ENCODE measurements at regions not wholly inside any gene's neighbourhood (a gene's known extent, or its start where the extent isn't known, plus 50 kb on each side); places are given as distances from the start of the nearest gene placed in this dataset.

- Histone ChIP-seq H3K4me1 (ENCODE audit: control insufficient read depth, insufficient read depth, low read length) (no peaks in the 10 kb centered on the region), H3K4me3 (ENCODE audit: low read depth, low read length) (no peak overlapping the region), H3K9me3 (ENCODE audit: control insufficient read depth, insufficient read depth, low read length) (no peaks in the 10 kb centered on the region), H3K27me3 (ENCODE audit: control insufficient read depth, insufficient read depth, low read length) (no peaks in the 10 kb centered on the region), H3K36me3 (ENCODE audit: control insufficient read depth, insufficient read depth, low read length) (no peaks in the 10 kb centered on the region), H3K9ac (ENCODE audit: low read depth, low read length) (no peak overlapping the region)
These were observed 60.1 kb upstream of the DAB1 start for GRCh38 chr1:57483954-57484353.

- Histone ChIP-seq H3K9me3 (ENCODE audit: control insufficient read depth, insufficient read depth, low read length) (no peaks in the 10 kb centered on the region), H3K36me3 (ENCODE audit: control insufficient read depth, insufficient read depth, low read length) (no peaks in the 10 kb centered on the region), H3K27me3 (ENCODE audit: control insufficient read depth, insufficient read depth, low read length) (no peaks in the 10 kb centered on the region), H3K9ac (ENCODE audit: low read depth, low read length) (no peak overlapping the region), H3K4me1 (ENCODE audit: control insufficient read depth, insufficient read depth, low read length) (no peaks in the 10 kb centered on the region), H3K4me3 (ENCODE audit: low read depth, low read length) (no peak overlapping the region)
These were observed 55.6 kb upstream of the DAB1 start for GRCh38 chr1:57479471-57479870.

DNA sequence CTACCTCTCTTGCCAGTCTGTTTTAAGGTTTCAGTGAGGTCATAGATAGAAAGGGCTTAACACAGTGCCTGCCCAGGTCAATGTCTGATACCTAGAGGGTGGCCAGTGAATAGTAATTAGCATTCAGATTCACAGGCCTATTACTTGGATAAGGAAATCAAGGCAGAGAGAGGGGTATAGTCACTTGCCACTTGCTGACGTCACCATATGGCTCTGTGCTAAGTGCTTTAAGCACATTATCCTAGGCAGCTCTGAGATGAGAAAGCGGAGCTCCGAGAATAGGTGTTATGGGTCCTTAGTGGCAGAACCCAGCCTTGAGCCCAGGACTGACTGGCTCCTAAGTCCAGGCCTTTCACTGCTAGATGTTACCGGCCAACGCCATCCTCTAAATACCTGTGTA, 51.5 kb upstream of the DAB1 start:
- Histone ChIP-seq H3K27me3 (ENCODE audit: control insufficient read depth, insufficient read depth, low read length) (no peaks in the 10 kb centered on the region), H3K4me3 (ENCODE audit: low read depth, low read length) (no peak overlapping the region), H3K9me3 (ENCODE audit: control insufficient read depth, insufficient read depth, low read length) (no peaks in the 10 kb centered on the region), H3K36me3 (ENCODE audit: control insufficient read depth, insufficient read depth, low read length) (no peaks in the 10 kb centered on the region), H3K9ac (ENCODE audit: low read depth, low read length) (no peak overlapping the region), H3K4me1 (ENCODE audit: control insufficient read depth, insufficient read depth, low read length) (no peaks in the 10 kb centered on the region)

- Histone ChIP-seq H3K36me3 (ENCODE audit: control insufficient read depth, insufficient read depth, low read length) (no peaks in the 10 kb centered on the region), H3K9ac (ENCODE audit: low read depth, low read length) (no peak overlapping the region), H3K4me1 (ENCODE audit: control insufficient read depth, insufficient read depth, low read length) (no peaks in the 10 kb centered on the region), H3K4me3 (ENCODE audit: low read depth, low read length) (no peak overlapping the region), H3K9me3 (ENCODE audit: control insufficient read depth, insufficient read depth, low read length) (no peaks in the 10 kb centered on the region), H3K27me3 (ENCODE audit: control insufficient read depth, insufficient read depth, low read length) (no peaks in the 10 kb centered on the region)
These were observed 50.4 kb upstream of the DAB1 start for GRCh38 chr1:57474137-57474750.
